ENCODE measurements at regions not wholly inside any gene's neighbourhood (a gene's known extent, or its start where the extent isn't known, plus 50 kb on each side); places are given as distances from the start of the nearest gene placed in this dataset.

GRCh38 chr1:214826619-214827018, 223.6 kb downstream of the CENPF start:
- TF ChIP-seq CTCF (IDR thresholded peaks at IDR 0.05) (no peak), EZH2 (IDR thresholded peaks at IDR 0.05; ENCODE audit: borderline replicate concordance, insufficient read depth, low read depth, low read length, poor library complexity, severe bottlenecking) (no peak)
